UCSD-AML1 (cell line): ENCODE measurements at regions not wholly inside any gene's neighbourhood (a gene's known extent, or its start where the extent isn't known, plus 50 kb on each side); places are given as distances from the start of the nearest gene placed in this dataset.

Experiments used
- DNase-seq: peaks from one replicate; lab custom pipeline; 2025; ENCODE audit not compliant: unreplicated experiment; lab: John Stamatoyannopoulos, UW

DNA sequence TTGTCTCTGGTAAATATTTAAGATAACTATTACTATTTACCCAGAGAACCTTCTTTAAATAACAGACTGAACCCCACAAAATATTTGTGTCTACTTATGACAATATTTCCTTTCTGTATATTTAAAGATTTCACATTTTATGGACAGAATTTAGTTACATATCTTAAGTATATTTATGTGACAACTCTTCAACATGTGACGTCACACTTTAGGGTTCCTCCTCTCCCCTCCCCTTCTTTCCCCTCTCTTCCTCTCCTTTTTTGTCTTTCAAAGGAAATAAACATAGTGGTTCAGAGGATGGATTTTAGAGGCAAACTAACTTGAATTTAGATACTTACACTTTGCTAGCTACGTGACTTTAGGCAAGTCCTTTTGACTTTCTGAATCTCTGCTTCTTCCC is 655.6 kb upstream of the NUDT12 start:
- DNase-seq, result no peak

DNA sequence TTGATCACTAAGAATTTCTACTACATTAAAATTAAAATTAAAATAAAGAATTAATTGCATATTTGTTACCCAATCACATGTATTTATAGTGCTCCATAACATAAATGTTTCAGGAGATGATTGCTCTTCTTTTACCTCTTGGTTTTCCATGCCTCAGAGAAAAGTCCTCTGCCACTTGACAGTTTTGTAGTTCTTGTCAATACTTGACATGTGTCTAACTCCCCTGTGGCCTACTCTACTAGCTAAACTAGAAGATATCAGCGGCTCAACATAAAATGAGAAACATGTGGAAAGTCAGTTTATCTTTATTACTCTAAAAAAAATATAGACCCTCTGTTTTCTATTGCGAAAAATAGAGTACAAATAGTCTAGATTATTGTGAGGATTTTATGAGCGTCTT is 650.6 kb upstream of the NUDT12 start:
- no peak for DNase-seq

DNA sequence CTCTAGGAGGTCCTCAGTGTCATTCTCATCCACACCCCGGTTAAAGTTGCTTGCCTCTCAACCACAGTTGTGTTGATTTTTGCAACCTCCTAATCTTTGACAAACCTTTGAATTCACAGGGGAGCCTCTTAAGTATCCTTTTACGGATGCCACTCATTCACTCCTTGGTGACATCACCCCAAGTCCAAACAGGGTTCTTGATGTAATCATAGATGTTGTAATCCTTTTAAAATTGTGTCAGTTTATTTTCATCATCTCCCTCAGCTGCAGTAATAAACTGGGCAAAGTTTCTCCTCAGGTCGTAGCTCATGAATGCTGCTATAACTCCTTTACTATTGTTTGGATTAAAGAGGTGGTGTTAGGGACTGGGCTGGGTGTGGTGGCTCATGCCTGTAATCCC is 637.2 kb upstream of the NUDT12 start:
- DNase-seq, result no peak

DNA sequence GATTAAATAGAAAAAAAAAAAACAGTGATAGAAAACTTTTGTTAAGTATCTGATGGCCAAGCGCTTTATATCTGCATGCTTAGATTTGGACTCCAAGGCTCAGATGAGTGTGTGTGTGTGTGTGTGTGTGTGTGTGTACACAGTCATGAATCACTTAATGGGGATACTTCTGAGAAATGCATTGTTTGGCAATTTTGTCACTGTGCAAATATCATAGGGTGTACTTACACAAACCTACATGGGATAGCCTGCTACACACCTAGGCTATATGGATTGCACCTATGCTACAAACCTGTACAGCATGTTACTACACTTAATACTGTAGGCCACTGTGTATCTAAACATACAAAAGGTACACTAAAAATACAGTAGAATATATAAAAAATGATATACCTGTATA is 635.6 kb upstream of the NUDT12 start:
- DNase-seq, result no peak

DNA sequence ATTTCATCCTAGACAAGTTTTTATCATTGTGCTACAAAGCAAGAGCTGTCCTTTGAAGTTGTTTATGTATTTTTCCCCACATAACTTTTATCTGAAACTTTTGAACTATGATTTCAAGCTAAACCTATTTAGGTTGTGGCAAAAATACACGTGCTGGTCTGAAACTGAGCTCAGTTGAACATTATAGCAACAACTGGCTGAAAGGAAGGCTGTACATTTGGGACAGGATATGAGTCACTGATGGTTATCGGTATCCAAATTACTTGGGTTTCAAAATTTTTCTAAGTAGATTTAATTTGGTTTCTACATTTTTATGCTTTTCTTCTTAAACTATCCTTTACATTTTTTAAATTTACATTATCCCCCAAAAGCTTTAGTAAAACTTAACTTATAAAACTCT is 627.3 kb upstream of the NUDT12 start:
- DNase-seq, result no peak

DNA sequence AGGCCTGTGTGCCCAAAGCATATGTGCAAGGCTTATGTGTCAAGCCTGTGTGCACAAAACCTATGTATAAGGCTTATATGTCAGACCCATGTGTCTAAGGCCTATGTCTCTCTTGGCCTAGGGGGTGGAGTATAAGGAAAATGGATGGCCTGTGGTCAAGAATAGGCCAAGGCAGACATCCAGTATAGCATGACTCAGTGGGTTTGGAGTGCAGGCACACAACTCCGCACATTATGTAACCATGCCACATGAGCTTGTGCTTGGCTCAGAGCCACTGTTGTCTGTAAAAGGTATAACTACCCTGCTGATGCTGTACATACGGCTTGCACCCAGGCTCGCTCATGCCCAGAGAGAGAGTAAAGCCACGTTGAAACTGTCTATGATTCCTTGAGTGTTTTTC is 626.4 kb upstream of the NUDT12 start:
- no peak for DNase-seq

DNA sequence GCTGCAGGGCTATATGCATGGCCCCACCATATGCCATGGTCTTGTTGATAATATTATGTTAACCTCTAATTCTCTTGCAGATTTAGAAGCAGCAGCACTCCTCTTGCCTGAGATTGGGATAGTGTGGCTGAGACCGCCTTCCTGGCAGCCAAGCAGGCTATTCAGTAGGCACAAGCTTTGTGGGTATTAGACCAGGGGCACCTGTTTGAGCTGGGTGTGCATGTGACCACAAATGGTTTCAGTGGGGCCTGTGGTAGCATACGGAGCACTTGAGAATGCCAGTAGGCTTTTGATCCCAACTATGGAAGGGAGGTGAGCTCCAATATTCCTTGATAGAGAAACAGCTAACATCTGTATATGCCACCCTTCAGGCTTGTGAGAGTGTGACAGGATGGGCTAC is 625.1 kb upstream of the NUDT12 start:
- DNase-seq, result no peak

DNA sequence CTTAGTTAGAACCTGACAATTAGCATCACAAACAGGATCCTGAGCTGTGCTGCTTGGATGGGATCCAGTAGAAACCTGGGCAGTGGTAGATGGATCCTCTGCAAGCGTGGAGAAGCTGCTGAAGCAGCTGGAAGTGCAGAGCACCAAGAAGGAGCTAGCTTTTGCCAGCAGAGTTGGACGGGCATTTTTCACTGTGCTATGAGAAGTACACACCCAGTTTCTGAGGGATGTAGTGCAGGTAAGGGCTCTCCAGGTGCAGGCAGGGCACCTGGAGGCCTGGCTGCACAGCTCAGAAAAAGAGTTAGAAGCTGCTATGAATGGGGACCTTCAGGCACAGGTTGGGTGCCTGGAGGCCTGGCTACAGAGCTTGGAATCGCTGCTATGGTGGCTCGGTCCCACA is 623.9 kb upstream of the NUDT12 start:
- no peak for DNase-seq

DNA sequence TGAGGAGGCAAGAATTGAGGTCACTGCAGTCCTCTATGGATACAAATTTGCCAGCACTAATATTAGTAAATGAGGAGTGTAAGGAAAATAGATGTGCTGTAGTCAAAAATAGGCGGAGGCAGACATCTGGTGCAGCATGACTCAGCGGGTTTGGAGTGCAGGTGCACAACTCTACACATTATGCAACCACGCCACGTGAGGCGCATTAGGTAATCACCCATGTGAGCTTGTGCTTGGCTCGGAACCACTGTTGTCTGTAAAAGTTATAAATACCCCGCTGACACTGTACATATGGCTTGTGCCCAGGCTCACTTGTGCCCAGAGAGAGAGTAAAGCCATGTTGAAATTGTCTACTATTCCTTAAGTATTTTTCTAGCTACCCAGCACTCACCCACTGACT is 623.5 kb upstream of the NUDT12 start:
- DNase-seq, result no peak

DNA sequence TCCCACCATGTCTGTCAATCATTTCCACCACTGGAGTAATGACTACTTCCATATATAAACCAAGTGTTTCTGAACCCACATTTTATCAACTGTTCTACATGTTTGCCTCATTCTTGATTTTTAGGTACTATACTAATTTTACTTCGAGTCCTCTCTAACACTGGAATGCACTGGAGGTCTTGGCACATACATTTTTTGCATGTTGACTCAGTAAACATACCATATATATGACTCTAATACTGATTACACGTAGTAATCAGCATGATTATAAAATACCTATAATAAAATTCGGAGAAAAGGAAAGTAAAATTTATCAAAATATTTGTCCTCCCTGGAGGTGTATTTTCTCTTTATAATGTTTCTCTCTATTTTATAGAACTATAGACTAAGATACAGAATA is 621.7 kb upstream of the NUDT12 start:
- DNase-seq, result no peak

DNA sequence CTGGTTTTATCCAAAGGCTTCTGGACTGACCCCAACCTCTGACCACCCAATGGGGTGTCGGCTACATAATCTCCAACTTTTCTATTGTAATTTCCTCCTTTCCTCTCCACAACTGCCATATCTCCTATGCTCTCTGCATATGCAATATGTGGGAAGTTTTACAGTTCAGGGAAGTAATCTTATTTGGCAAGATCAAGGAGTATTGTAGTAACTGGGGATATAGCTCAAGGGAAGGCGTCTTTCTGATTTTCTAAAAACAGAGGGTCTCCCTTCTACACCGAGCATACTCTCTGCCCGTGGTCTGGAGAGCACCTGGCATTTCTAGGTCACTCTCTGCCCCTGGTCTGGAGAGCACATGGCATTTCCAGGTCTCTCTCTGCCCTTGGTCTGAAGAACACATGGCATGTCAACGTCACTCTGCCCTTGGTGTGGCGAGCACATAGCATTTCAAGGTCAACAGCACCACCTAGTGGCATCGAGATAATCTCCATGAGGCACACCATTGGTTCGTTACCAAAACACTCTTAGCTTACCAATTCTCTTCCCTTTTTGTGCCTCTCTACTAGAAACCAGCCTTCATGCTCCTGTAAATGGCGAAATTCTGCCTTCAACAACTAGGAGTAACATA is 616.4 kb upstream of the NUDT12 start:
- DNase-seq, result peak; percentile 46

DNA sequence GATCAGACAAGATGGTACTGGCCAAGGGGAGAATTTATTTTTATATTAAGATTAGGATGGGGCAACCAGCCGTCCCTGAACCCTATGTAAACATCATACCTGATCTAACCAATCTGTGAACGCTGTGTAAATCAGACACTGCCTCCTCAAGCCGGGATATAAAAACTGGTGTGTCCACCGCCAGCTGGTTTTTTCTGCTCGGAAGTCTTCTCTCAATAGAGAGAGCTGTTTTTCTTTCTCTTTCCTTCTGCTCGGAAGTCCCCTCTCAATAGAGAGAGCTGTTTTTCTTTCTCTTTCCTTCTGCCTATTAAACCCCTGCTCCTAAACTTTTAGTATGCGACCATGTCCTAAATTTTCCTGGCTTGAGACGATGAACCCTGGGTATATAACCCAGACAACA is 615.5 kb upstream of the NUDT12 start:
- DNase-seq, result no peak

DNA sequence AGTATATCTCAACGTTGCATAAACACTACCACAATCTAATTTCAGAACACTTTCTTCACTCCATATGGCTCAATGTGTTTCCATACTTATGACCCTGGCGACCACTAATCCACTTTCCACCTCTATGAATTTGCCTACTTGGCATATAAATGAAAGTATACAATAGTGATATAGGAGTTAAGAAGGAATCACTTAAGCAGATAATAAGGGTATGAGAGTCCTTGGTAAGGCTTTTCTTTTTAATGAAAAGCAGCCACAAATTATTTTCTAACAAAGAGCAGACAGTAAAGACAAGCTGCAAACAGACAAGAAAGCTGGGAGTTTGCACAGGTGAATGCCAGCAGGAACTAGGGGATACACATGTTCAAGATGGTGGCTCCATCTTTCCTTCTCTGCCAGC is 615.1 kb upstream of the NUDT12 start:
- no peak for DNase-seq

DNA sequence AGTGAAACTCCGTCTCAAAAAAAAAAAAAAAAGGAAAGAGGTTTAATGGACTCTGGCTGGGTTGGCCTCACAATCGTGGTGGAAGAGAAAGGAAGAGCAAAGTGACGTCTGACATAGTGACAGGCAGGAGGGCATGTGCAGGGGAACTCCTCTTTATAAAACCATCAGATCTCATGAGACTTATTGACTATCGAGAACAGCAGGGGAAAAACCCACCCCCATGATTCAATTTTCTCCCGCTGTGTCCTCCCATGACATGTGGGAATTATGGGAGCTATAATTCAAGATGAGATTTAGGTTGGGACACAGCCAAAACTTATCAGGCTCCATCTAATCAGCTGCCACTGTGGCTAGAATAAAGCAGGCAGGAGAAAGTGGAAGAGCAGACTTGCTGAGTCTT is 610.4 kb upstream of the NUDT12 start:
- DNase-seq, result no peak

DNA sequence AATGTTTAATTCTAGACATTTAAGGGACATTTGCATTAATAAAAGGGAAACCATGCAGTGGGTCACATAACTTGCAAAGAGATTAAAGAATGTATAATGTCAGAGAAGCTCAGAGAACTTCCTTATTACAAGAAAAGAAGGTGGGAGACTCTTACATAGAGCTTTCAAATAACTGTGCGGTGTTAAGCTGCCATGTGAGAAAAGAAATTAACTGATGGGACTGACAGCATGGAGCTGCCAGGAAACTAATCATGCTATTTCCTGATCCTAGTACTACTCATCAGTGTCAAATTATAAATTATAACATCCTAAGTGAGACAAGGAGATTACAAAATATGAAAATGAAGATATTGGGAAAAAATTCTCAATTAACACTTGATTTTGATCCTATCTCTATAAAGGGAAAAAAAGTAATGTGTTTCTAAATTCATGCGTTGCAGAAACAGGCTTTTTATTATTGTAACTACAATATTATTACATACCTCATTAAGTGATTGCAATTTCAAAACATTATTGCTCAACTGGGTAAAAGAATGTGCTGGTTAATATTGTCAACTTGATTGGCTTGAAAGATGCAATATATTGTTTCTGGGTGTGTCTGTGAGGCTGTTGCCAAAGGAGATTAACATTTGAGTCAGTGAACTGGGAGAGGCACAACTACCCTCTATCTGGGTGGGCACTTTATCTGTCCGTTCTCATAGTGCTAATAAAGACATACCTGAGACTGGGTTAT is 609.5 kb upstream of the NUDT12 start:
- DNase-seq, result no peak

DNA sequence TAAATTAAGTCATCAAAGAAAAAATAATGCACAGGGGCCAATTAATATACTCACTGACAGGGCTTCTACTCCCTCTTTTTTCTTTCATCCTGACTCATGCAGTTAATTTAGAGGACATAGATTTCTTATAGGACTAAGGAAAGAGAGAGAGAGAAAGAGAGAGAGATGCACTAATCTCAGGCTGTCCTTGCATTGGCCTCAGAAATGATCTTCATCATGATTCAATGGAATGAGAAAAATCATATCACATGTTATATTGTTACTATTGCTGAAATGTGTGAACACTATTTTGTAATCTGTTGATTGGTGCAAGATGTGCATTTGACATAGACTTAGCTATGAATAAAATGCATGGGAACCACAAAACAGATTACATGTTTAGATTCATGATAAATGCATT is 608.3 kb upstream of the NUDT12 start:
- no peak for DNase-seq

DNA sequence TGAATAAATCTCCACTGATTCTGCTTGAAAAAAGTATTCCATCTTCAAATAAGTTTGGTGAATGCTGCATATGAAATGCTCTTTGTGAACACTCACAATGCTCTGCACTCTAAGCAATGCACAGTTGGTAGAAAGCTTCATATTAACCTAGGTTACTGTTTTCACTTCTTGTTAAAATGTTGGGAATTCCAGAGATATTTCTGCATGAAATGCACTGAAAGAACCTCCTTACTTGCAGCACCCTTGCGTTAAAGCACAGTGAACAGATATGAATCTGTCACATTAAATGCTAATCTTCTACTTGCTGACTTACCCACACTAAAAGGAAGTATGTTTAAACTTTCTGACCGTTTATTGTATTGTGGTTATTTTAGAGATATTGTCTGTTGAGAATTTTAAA is 584.1 kb upstream of the NUDT12 start:
- DNase-seq, result no peak

DNA sequence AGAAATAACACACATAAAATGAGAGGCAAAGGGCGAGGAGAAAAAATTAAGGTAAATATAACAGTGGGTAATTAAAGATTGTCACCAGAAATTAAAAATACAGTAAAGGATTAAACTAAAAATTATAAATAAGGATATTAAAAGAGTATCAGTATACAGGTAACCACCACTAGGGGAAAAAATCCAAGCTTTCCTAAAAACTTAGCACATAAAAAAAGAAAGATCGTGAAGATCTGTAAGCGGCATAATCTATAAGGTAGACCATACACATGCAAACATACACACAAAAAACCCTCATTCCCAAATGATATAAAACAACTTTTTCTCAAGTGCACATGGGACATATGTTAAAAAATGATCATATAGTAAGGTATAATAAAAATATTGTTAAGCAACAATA is 577.3 kb upstream of the NUDT12 start:
- DNase-seq, result no peak

DNA sequence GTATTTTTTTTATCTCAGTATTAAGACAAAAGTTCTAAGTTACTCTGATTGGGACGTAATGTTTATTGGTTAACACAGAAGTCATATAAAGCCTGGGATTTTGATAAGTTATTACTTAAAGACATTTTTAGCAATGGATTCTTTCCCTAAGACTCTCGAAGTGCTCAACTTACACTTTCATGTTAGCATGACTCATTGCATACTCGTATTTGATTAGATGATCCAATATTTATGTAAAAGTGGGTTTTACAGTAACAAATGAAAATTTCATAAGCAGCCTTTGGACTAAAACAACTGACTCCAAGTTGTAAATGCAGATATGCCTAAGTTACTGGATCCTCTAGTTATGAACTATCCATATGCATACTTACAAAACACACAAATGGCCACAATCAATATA is 567.7 kb upstream of the NUDT12 start:
- DNase-seq, result no peak

DNA sequence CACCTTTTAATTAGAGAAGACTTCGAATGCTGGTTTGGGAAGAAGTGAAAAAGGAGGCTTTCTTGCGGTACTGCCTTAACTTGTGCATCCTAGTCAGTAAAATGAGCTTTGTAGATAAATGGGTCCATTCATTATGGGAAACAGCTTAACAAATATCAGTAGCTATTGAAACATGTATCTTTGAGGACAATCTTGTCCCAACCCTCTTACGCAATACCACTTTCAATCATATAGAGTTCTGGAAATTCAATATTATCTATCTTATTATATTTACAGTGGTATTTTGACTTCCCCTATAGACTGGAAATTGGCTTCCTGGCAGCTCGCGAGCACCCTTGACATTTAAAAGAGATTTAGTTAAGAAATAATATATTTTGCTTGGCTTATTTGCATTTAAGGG is 565.8 kb upstream of the NUDT12 start:
- DNase-seq, result no peak

DNA sequence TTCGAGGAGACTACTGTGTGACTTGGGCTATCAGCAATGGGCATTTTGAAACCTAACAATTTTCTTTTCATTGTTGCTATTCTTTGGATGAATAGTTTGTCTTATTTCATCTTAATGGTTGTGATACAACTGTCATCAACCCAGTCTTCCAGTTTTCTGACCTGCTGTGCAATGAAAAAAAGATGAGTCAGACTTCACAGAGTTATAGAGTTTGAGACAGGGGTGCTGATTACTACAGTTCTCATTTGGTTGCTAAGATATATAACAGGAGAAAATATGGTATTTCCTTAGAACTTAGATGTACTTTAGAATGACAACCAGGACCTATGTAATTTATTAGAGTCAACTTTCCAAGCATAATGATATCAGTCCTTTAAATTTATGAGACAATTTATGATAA is 564.4 kb upstream of the NUDT12 start:
- DNase-seq, result no peak

DNA sequence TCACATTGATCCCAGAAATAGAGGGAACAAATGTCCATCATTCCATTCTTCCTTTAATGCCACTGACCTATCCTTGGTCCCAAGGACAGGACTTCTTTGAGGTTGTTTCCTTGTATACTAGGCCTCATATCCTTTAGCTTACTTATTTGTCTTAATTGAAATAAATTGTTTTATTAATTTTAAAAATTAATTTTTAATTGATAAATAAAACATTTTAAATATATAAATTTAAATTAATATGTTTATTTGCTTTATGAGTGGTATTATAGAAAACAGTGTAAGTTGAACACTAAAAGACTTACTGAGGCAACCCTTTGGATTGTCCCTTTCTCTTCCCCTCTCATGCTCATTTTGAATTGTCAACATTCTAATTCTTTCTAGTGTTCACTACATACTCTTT is 556.9 kb upstream of the NUDT12 start:
- no peak for DNase-seq

DNA sequence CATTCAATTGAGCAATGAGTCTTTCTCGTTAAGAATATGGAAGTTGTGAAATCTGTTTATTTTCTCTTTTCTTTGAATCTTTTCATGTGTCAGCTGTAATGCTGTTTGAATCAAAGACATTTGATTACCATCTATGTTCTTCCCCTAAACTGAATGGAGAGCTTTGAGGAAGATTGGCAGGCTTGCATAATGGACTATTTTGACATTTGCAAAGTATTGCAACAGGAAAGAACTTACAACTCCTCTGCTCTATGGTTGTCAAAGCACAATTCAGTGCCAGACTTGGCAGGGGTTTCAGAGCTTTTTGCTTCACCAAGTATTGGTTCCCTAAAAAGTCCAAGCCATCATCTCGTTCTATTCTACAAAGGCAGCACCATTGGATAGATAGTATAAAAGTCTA is 549.0 kb upstream of the NUDT12 start:
- no peak for DNase-seq
